H9 (cell line): ENCODE measurements at regions not wholly inside any gene's neighbourhood (a gene's known extent, or its start where the extent isn't known, plus 50 kb on each side); places are given as distances from the start of the nearest gene placed in this dataset.

Source experiments
- DNase-seq: peaks from one replicate; pipeline ENCODE4 v3.0.0-alpha.2; 2017
- H2AFZ ChIP-seq: one replicate; pipeline ENCODE4 v1.6.1; 2013; ENCODE audit warnings: mild to moderate bottlenecking, low read length, control low read depth, moderate library complexity
- H2AK5ac ChIP-seq: 2 replicates; pipeline ENCODE4 v1.6.1; 2013; ENCODE audit warnings: low read length, control low read depth, mixed read lengths; ENCODE audit not compliant: insufficient read length
- H2BK120ac ChIP-seq: one replicate; pipeline ENCODE4 v1.6.1; 2013; ENCODE audit warnings: low read depth, mild to moderate bottlenecking, low read length, control low read depth, inconsistent platforms; ENCODE audit not compliant: poor library complexity, severe bottlenecking
- H2BK12ac ChIP-seq: 2 replicates; pipeline ENCODE4 v1.6.1; 2013; ENCODE audit warnings: low read length, control low read depth, mixed read lengths, low read depth; ENCODE audit not compliant: insufficient read length
- H2BK15ac ChIP-seq: 2 replicates; pipeline ENCODE4 v1.6.1; 2013; ENCODE audit warnings: low read depth, low read length, control low read depth
- H2BK20ac ChIP-seq: one replicate; pipeline ENCODE4 v1.6.1; 2013; ENCODE audit warnings: low read depth, mild to moderate bottlenecking, low read length, control low read depth, inconsistent platforms; ENCODE audit not compliant: poor library complexity, severe bottlenecking
- H2BK5ac ChIP-seq: 2 replicates; pipeline ENCODE4 v1.6.1; 2013; ENCODE audit warnings: low read length, control low read depth, mixed read lengths; ENCODE audit not compliant: insufficient read length
- H3K14ac ChIP-seq: 2 replicates; pipeline ENCODE4 v1.6.1; 2013; ENCODE audit warnings: low read length, control low read depth; ENCODE audit not compliant: insufficient read depth
- H3K18ac ChIP-seq: 2 replicates; pipeline ENCODE4 v1.6.1; 2013; ENCODE audit warnings: low read depth, mild to moderate bottlenecking, mixed read lengths, low read length, control low read depth; ENCODE audit not compliant: insufficient read length
- H3K23ac ChIP-seq: 2 replicates; pipeline ENCODE4 v1.6.1; 2013; ENCODE audit warnings: low read length, control low read depth, mixed read lengths, low read depth; ENCODE audit not compliant: insufficient read length
- H3K23me2 ChIP-seq: 2 replicates; pipeline ENCODE4 v1.6.1; 2013; ENCODE audit warnings: low read depth, mild to moderate bottlenecking, mixed read lengths, low read length, control low read depth; ENCODE audit not compliant: insufficient read length, poor library complexity, severe bottlenecking
- H3K27ac ChIP-seq: 2 replicates; pipeline ENCODE4 v1.5.1; 2013; ENCODE audit warnings: low read length, control low read depth, mixed read lengths, low read depth; ENCODE audit not compliant: insufficient read length
- H3K27me3 ChIP-seq: 2 replicates; pipeline ENCODE4 v1.6.1; 2013; ENCODE audit warnings: low read length, control low read depth, inconsistent platforms; ENCODE audit not compliant: insufficient read depth
- H3K4ac ChIP-seq: 2 replicates; pipeline ENCODE4 v1.6.1; 2013; ENCODE audit warnings: low read depth, mild to moderate bottlenecking, control low read depth, inconsistent platforms, low read length, moderate library complexity
- H3K4me1 ChIP-seq: 2 replicates; pipeline ENCODE4 v1.6.1; 2013; ENCODE audit warnings: low read length, control low read depth, inconsistent platforms; ENCODE audit not compliant: insufficient read depth
- H3K4me2 ChIP-seq: 2 replicates; pipeline ENCODE4 v1.6.1; 2013; ENCODE audit warnings: low read length, control low read depth, mixed read lengths; ENCODE audit not compliant: insufficient read length, insufficient read depth
- H3K56ac ChIP-seq: 2 replicates; pipeline ENCODE4 v1.6.1; 2013; ENCODE audit warnings: low read depth, mild to moderate bottlenecking, mixed read lengths, low read length, control low read depth; ENCODE audit not compliant: insufficient read length
- H3K79me1 ChIP-seq: 2 replicates; pipeline ENCODE4 v1.6.1; 2013; ENCODE audit warnings: low read depth, mild to moderate bottlenecking, moderate library complexity, low read length, control low read depth, inconsistent platforms; ENCODE audit not compliant: insufficient read depth, poor library complexity, severe bottlenecking
- H3K79me2 ChIP-seq: 2 replicates; pipeline ENCODE4 v1.6.1; 2013; ENCODE audit warnings: low read length, control low read depth, inconsistent platforms; ENCODE audit not compliant: insufficient read depth
- H3K9ac ChIP-seq: 2 replicates; pipeline ENCODE4 v1.6.1; 2013; ENCODE audit warnings: low read length, control low read depth, mixed read lengths; ENCODE audit not compliant: insufficient read length; ENCODE audit errors: extremely low read depth
- H3K9me3 ChIP-seq: one replicate; pipeline ENCODE4 v1.6.1; 2013; ENCODE audit warnings: low read depth, low read length, inconsistent platforms; ENCODE audit not compliant: control insufficient read depth
- H3T11ph ChIP-seq: one replicate; pipeline ENCODE4 v1.6.1; 2013; ENCODE audit warnings: mild to moderate bottlenecking, low read length, control low read depth, inconsistent platforms
- H4K20me1 ChIP-seq: one replicate; pipeline ENCODE4 v1.6.1; 2013; ENCODE audit not compliant: control insufficient read depth, insufficient read length, insufficient read depth
- H4K5ac ChIP-seq: 2 replicates; pipeline ENCODE4 v1.6.1; 2013; ENCODE audit warnings: low read depth, mild to moderate bottlenecking, mixed read lengths, low read length, control low read depth; ENCODE audit not compliant: insufficient read length
- H4K8ac ChIP-seq: replicated peaks from 2 replicates; pipeline ENCODE4 v1.6.1; 2013; ENCODE audit warnings: low read length, control low read depth, mixed read lengths, low read depth; ENCODE audit not compliant: insufficient read length
- H4K91ac ChIP-seq: 2 replicates; pipeline ENCODE4 v1.6.1; 2013; ENCODE audit warnings: low read depth, mild to moderate bottlenecking, moderate library complexity, mixed read lengths, low read length, control low read depth; ENCODE audit not compliant: insufficient read length
- H3K27ac Mint-ChIP-seq, 3 experiments: 2 replicates in 2 of 3; 3 replicates in 1 of 3; pipeline ENCODE4 v1.8.0; 2020 to 2021; ENCODE audit warnings: mixed read lengths in 3 of 3, mild to moderate bottlenecking in 1 of 3, moderate library complexity in 1 of 3
- H3K27me3 Mint-ChIP-seq: 2 replicates; pipeline ENCODE4 v1.8.0; 2021; ENCODE audit warnings: low read depth, mild to moderate bottlenecking, moderate library complexity, mixed read lengths
- H3K36me3 Mint-ChIP-seq, 3 experiments: 2 replicates in 2 of 3; 3 replicates in 1 of 3; pipeline ENCODE4 v1.8.0; 2020 to 2021; ENCODE audit warnings: low read depth in 3 of 3, mixed read lengths in 3 of 3; ENCODE audit not compliant: insufficient read depth in 1 of 3
- H3K4me1 Mint-ChIP-seq, 2 experiments: 2 replicates each; pipeline ENCODE4 v1.8.0; 2020; ENCODE audit warnings: mixed read lengths in 2 of 2
- H3K4me3 Mint-ChIP-seq, 2 experiments: 2 replicates in 1 of 2; 3 replicates in 1 of 2; pipeline ENCODE4 v1.8.0; 2020 to 2021; ENCODE audit warnings: mild to moderate bottlenecking in 2 of 2, mixed read lengths in 2 of 2, moderate library complexity in 1 of 2
- H3K9me3 Mint-ChIP-seq, 2 experiments: 2 replicates in 1 of 2; 3 replicates in 1 of 2; pipeline ENCODE4 v1.8.0; 2020; ENCODE audit warnings: mild to moderate bottlenecking in 2 of 2, mixed read lengths in 2 of 2, moderate library complexity in 1 of 2
- CTCF ChIP-seq: fragments of 200-600 bp; sonication (generic); conservative IDR thresholded peaks from 3 replicates; pipeline ENCODE4 v1.8.0; 2021; ENCODE audit warnings: antibody characterized with exemption, mild to moderate bottlenecking
- WGBS: extraction: QIAGEN DNeasy Blood & Tissue Kit; methylation state at CpG from one replicate; pipeline ENCODE4 v1.1.7; 2013; ENCODE audit warnings: missing lambda C conversion rate, low lambda C conversion rate, mixed read lengths; ENCODE audit not compliant: insufficient read length; ENCODE audit errors: extremely low coverage; 5-methylcytosine and 5-hydroxymethylcytosine counted together

GRCh38 chr3:147008886-147009285 is 397.5 kb downstream of the ZIC4 start:
- no peak overlapping the region for H4K8ac ChIP-seq
- no peak overlapping the region for H3K9ac ChIP-seq
- H3T11ph ChIP-seq: no peak overlapping the region
- no peak overlapping the region for H2AK5ac ChIP-seq
- H3K27ac ChIP-seq: no peak overlapping the region
- no peak overlapping the region for H2BK12ac ChIP-seq
- H4K20me1 ChIP-seq: no peaks in the 10 kb centered on the region
- H3K4me1 ChIP-seq: no peaks in the 10 kb centered on the region
- H2BK5ac ChIP-seq: no peak overlapping the region
- no peaks in the 10 kb centered on the region for H3K23me2 ChIP-seq
- no peak overlapping the region for H4K91ac ChIP-seq
- Mint-ChIP-seq H3K27ac (no peak overlapping the region; a peak in 2 of 7 replicates), H3K4me3 (no peak overlapping the region), H3K27me3 (no peaks in the 10 kb centered on the region), H3K9me3 (no peaks in the 10 kb centered on the region), H3K36me3 (no peaks in the 10 kb centered on the region), H3K4me1 (no peaks in the 10 kb centered on the region)
- DNase-seq: no peak
- no peak overlapping the region for H2BK15ac ChIP-seq
- no peak overlapping the region for H3K14ac ChIP-seq
- H3K4ac ChIP-seq: no peak overlapping the region
- no peaks in the 10 kb centered on the region for H3K27me3 ChIP-seq
- WGBS: no CpG with 5 or more reads among the region's 1 CpG
- H2BK20ac ChIP-seq: no peak overlapping the region
- H2AFZ ChIP-seq: no peak overlapping the region
- TF ChIP-seq CTCF: no peak
- no peak overlapping the region for H4K5ac ChIP-seq
- no peak overlapping the region for H3K18ac ChIP-seq
- no peak overlapping the region for H3K4me2 ChIP-seq
- no peaks in the 10 kb centered on the region for H3K79me2 ChIP-seq
- no peaks in the 10 kb centered on the region for H3K79me1 ChIP-seq
- H3K56ac ChIP-seq: no peak overlapping the region
- no peak overlapping the region for H2BK120ac ChIP-seq
- no peaks in the 10 kb centered on the region for H3K9me3 ChIP-seq
- H3K23ac ChIP-seq: no peak overlapping the region
